Medulla oblongata (tissue), 1 donor: ENCODE measurements at regions not wholly inside any gene's neighbourhood (a gene's known extent, or its start where the extent isn't known, plus 50 kb on each side); places are given as distances from the start of the nearest gene placed in this dataset.

ENCODE experiments used
- DNase-seq: peaks from one replicate; pipeline ENCODE4 v3.0.0-alpha.2; 2015; ENCODE audit errors: extremely low spot score

DNA sequence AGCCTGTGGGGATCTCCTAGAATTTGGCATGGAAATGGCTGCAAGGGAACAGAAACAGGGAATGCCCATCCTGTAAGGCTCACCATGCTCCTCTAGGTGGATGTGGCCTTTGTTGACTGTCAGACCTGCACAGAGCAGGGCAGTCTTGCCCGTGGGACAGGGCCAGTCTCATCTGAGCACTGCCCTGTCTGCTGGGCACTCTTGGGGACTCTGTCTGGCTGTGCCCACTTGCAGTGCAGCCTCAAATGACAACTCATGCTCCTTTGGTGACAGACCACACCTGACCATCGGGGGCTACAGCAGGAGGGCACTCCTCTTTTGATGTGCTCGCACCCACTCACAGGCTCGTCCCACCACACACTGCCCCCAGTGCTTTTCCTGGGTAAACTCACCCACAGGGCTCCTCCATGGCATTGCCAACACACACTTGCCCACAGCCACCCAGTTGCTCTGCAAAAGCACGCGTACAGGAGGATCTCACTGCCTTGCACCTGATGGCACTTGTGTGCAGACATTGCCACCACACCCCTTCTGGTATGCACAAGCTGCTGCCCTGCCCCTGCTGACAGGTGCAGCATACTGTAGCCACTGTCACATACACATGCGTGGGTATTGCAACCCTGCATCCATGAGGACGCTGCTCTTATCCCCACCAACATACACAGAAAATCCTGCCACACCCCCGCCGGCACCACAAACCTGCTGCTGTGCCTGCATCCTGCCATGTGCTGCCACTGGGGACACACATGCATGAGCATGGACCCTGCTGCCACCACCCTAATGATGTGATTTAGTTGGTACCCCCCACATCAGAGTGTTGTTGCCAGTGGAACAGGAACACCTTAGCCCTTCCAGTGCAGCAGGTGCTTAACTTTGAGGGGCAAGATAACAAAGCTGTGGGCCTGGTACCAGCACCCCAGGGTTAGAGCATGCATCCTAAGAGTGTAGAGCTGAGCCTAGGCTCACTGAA, 100.1 kb upstream of the ARHGEF9 start:
- no peak for DNase-seq

- no peak for DNase-seq
Measured at GRCh38 chrX:63869506-63869905, 84.5 kb upstream of the ARHGEF9 start.

DNA sequence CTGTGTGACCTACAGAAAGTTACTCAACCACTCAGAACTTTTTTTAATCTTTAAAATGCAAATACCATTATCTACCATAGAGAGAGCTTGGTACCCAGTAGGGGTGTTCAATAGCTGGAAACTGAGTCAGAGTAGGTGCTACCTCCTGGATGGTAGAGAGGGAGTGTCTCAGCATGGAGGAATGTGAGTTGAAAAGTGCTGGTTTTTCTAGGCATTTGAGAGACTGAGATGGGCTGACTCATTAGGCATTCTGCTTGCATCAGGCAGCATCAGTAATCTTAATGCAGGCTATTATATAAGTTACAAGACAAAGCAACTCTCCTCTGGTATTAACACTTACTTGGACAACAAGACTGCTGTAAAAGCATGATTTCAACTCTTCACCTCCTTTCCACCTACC, 70.9 kb upstream of the ARHGEF9 start:
- no peak for DNase-seq

- DNase-seq: no peak
Measured at GRCh38 chrX:63835361-63835760, 50.3 kb upstream of the ARHGEF9 start.
